GM12878 (cell line): ENCODE measurements at regions not wholly inside any gene's neighbourhood (a gene's known extent, or its start where the extent isn't known, plus 50 kb on each side); places are given as distances from the start of the nearest gene placed in this dataset.
"Not testable (repeated sequence)": the region's sequence is repeated elsewhere in the genome, so short reads cannot be mapped to it uniquely, and the experiment has no call there.

ENCODE experiments used
- CTCF ChIP-seq, 3 experiments: IDR thresholded peaks in 2 of 3; conservative IDR thresholded peaks in 1 of 3; 2 replicates each; pipeline ENCODE4 v1.5.1; 2011; ENCODE audit warnings: low read depth in 3 of 3, low read length in 3 of 3, mild to moderate bottlenecking in 3 of 3, control low read depth in 2 of 3, moderate library complexity in 2 of 3, inconsistent platforms in 1 of 3, mixed read lengths in 1 of 3; ENCODE audit not compliant: control insufficient read depth in 2 of 3, insufficient read depth in 1 of 3; ENCODE audit errors: extremely low read depth in 1 of 3
- EZH2 ChIP-seq: IDR thresholded peaks from 2 replicates; pipeline ENCODE4 v1.6.1; 2012; ENCODE audit warnings: low read depth, mild to moderate bottlenecking, control low read depth, inconsistent platforms, low read length, borderline replicate concordance; ENCODE audit not compliant: control insufficient read depth
- HDAC2 ChIP-seq: fragments of 200-600 bp; sonication (generic); IDR thresholded peaks from 2 replicates; pipeline ENCODE4 v1.6.1; 2017
- POLR2A ChIP-seq: IDR thresholded peaks from 2 replicates; pipeline ENCODE4 v1.6.1; 2011; ENCODE audit warnings: low read depth, mild to moderate bottlenecking, low read length
- SRF ChIP-seq, 2 experiments: IDR thresholded peaks; 2 replicates each; pipeline ENCODE4 v1.6.1; 2011; ENCODE audit warnings: low read depth in 2 of 2, low read length in 2 of 2, mild to moderate bottlenecking in 1 of 2, moderate library complexity in 1 of 2
- TAF1 ChIP-seq: IDR thresholded peaks from 2 replicates; pipeline ENCODE4 v1.6.1; 2011; ENCODE audit warnings: mild to moderate bottlenecking, low read depth, low read length, borderline replicate concordance

DNA sequence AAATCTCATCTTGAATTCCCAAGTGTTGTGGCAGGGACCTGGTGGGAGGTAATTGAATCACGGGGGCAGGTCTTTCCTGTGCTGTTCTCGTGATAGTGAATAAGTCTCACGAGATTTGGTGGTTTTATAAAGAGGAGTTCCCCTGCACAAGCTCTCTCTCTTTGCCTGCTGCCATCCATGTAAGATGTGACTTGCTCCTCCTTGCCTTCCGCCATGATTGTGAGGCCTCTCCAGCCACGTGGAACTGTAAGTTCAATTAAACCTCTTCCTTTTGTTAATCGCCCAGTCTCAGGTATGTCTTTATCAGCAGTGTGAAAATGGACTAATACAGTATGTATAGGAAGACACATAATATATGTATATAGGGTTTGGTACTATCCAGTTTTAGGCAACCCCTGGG, 270.6 kb upstream of the RNF32 start:
- not testable (repeated sequence) for TF ChIP-seq SRF (IDR thresholded peaks at IDR 0.05; ENCODE audit: low read depth in 2 of 2, low read length in 2 of 2); HDAC2; TAF1; POLR2A; EZH2; CTCF (IDR thresholded peaks at IDR 0.05 in 2 of 3, conservative IDR thresholded peaks at IDR 0.05 in 1 of 3; ENCODE audit: control insufficient read depth in 2 of 3, extremely low read depth in 1 of 3, insufficient read depth in 1 of 3, low read depth in 3 of 3, low read length in 3 of 3)
